Vagina (tissue), 2 donors: ENCODE measurements at regions not wholly inside any gene's neighbourhood (a gene's known extent, or its start where the extent isn't known, plus 50 kb on each side); places are given as distances from the start of the nearest gene placed in this dataset.

Experiments used
- DNase-seq, 2 donors: peaks; one replicate each; pipeline ENCODE4 v3.0.0-alpha.2; 2017; ENCODE audit errors: extremely low spot score in 2 of 2
- H3K27ac ChIP-seq: fragments of 200-600 bp; sonication (generic); one replicate; pipeline ENCODE4 v1.5.1; 2019
- H3K27me3 ChIP-seq: fragments of 200-600 bp; sonication (generic); one replicate; pipeline ENCODE4 v1.5.1; 2019
- H3K36me3 ChIP-seq, 2 donors: fragments of 200-600 bp; sonication (generic); one replicate each; pipeline ENCODE4 v1.5.1; 2017 to 2019
- H3K4me1 ChIP-seq: fragments of 200-600 bp; sonication (generic); one replicate; pipeline ENCODE4 v1.5.1; 2019
- H3K4me3 ChIP-seq, 2 donors: fragments of 200-600 bp; sonication (generic); 1 replicate in 1 of 2; 2 replicates in 1 of 2; pipeline ENCODE4 v1.5.1; 2016 to 2019
- H3K9me3 ChIP-seq: fragments of 200-600 bp; sonication (generic); one replicate; pipeline ENCODE4 v1.5.1; 2019
- CTCF ChIP-seq, 3 experiments: fragments of 450-650 bp in 2 of 3; fragments of 200-600 bp in 1 of 3; sonication (generic) in 1 of 3; IDR thresholded peaks; one replicate each; pipeline ENCODE4 v1.5.1; 2017 to 2019; ENCODE audit warnings: antibody characterized with exemption in 3 of 3, mild to moderate bottlenecking in 2 of 3, moderate library complexity in 2 of 3
- POLR2A ChIP-seq, 2 donors: fragments of 450-650 bp; IDR thresholded peaks; one replicate each; pipeline ENCODE4 v1.6.1; 2017; ENCODE audit warnings: antibody characterized with exemption in 2 of 2, mild to moderate bottlenecking in 2 of 2, moderate library complexity in 2 of 2
- POLR2AphosphoS5 ChIP-seq, 2 donors: sonication (generic); formaldehyde crosslinking; IDR thresholded peaks; one replicate each; pipeline ENCODE4 v1.9.0; 2017; ENCODE audit warnings: antibody characterized with exemption in 2 of 2, mild to moderate bottlenecking in 2 of 2, low read depth in 1 of 2; ENCODE audit not compliant: insufficient read depth in 1 of 2
- intact Hi-C: fragments of 100-400 bp; cut with DNase I; formaldehyde crosslinking; loops from one replicate; pipeline ENCODE4 v1.15.1; 2023

- no peaks in the 10 kb centered on the region for H3K9me3 ChIP-seq
- H3K4me1 ChIP-seq = no peaks in the 10 kb centered on the region
- no peak for DNase-seq
- TF ChIP-seq POLR2AphosphoS5 (IDR thresholded peaks at IDR 0.05; ENCODE audit: insufficient read depth in 1 of 2, low read depth in 1 of 2) (no peak), POLR2A (IDR thresholded peaks at IDR 0.05) (no peak), CTCF (IDR thresholded peaks at IDR 0.05) (no peak)
- H3K36me3 ChIP-seq = no peaks in the 10 kb centered on the region
- H3K4me3 ChIP-seq = no peak overlapping the region
- intact Hi-C loops = no loop called here
- no peaks in the 10 kb centered on the region for H3K27me3 ChIP-seq
- H3K27ac ChIP-seq = no peak overlapping the region
Observed at GRCh38 chr1:214899908-214900460, 182.6 kb upstream of the KCNK2 start.

- no peak for DNase-seq
- H3K9me3 ChIP-seq = no peaks in the 10 kb centered on the region
- H3K4me1 ChIP-seq = no peaks in the 10 kb centered on the region
- intact Hi-C loops = no loop called here
- no peaks in the 10 kb centered on the region for H3K27me3 ChIP-seq
- no peak overlapping the region for H3K4me3 ChIP-seq
- TF ChIP-seq POLR2A (IDR thresholded peaks at IDR 0.05) (no peak), POLR2AphosphoS5 (IDR thresholded peaks at IDR 0.05; ENCODE audit: insufficient read depth in 1 of 2, low read depth in 1 of 2) (no peak), CTCF (IDR thresholded peaks at IDR 0.05) (no peak)
- no peaks in the 10 kb centered on the region for H3K36me3 ChIP-seq
- H3K27ac ChIP-seq = no peak overlapping the region
Observed at GRCh38 chr1:214900590-214900989, 181.9 kb upstream of the KCNK2 start.

GRCh38 chr1:214901718-214902117 lies 180.8 kb upstream of the KCNK2 start:
- Histone ChIP-seq H3K9me3 (no peaks in the 10 kb centered on the region), H3K4me3 (no peak overlapping the region)

GRCh38 chr1:214902636-214903320 lies 179.8 kb upstream of the KCNK2 start:
- H3K36me3 ChIP-seq = no peaks in the 10 kb centered on the region
- no peaks in the 10 kb centered on the region for H3K27me3 ChIP-seq
- no peak for DNase-seq
- H3K4me1 ChIP-seq = no peaks in the 10 kb centered on the region
- H3K4me3 ChIP-seq = no peak overlapping the region
- intact Hi-C loops = no loop called here
- TF ChIP-seq POLR2A (IDR thresholded peaks at IDR 0.05) (no peak), POLR2AphosphoS5 (IDR thresholded peaks at IDR 0.05; ENCODE audit: insufficient read depth in 1 of 2, low read depth in 1 of 2) (no peak), CTCF (IDR thresholded peaks at IDR 0.05) (no peak)
- no peak overlapping the region for H3K27ac ChIP-seq
- H3K9me3 ChIP-seq = no peaks in the 10 kb centered on the region

More at GRCh38 chr1:214901718-214902117, 180.8 kb upstream of the KCNK2 start:
- Histone ChIP-seq H3K4me1 (no peaks in the 10 kb centered on the region), H3K36me3 (no peaks in the 10 kb centered on the region), H3K27me3 (no peaks in the 10 kb centered on the region), H3K27ac (no peak overlapping the region)
- TF ChIP-seq POLR2AphosphoS5 (IDR thresholded peaks at IDR 0.05; ENCODE audit: insufficient read depth in 1 of 2, low read depth in 1 of 2) = no peak
- no peak for TF ChIP-seq CTCF (IDR thresholded peaks at IDR 0.05)
- TF ChIP-seq POLR2A (IDR thresholded peaks at IDR 0.05) = no peak
- intact Hi-C loops = no loop called here
- DNase-seq = no peak

GRCh38 chr1:214912127-214912526 lies 170.4 kb upstream of the KCNK2 start:
- Histone ChIP-seq H3K36me3 (no peaks in the 10 kb centered on the region), H3K27ac (no peak overlapping the region), H3K27me3 (no peaks in the 10 kb centered on the region), H3K4me3 (no peak overlapping the region), H3K9me3 (no peaks in the 10 kb centered on the region), H3K4me1 (no peaks in the 10 kb centered on the region)
- intact Hi-C loops = no loop called here
- DNase-seq = no peak
- TF ChIP-seq CTCF (IDR thresholded peaks at IDR 0.05) (no peak), POLR2A (IDR thresholded peaks at IDR 0.05) (no peak), POLR2AphosphoS5 (IDR thresholded peaks at IDR 0.05; ENCODE audit: insufficient read depth in 1 of 2, low read depth in 1 of 2) (no peak)
